H1 (cell line): ENCODE measurements at regions not wholly inside any gene's neighbourhood (a gene's known extent, or its start where the extent isn't known, plus 50 kb on each side); places are given as distances from the start of the nearest gene placed in this dataset.

ENCODE experiments used
- CTBP2 ChIP-seq: IDR thresholded peaks from 2 replicates; pipeline ENCODE4 v1.7.0; 2011; ENCODE audit warnings: borderline replicate concordance, mild to moderate bottlenecking, moderate library complexity, mixed read lengths, low read length; ENCODE audit not compliant: insufficient read depth, insufficient read length
- TBP ChIP-seq: IDR thresholded peaks from 2 replicates; pipeline ENCODE4 v1.6.1; 2011; ENCODE audit warnings: low read depth, low read length, improper control_type of control experiment

DNA sequence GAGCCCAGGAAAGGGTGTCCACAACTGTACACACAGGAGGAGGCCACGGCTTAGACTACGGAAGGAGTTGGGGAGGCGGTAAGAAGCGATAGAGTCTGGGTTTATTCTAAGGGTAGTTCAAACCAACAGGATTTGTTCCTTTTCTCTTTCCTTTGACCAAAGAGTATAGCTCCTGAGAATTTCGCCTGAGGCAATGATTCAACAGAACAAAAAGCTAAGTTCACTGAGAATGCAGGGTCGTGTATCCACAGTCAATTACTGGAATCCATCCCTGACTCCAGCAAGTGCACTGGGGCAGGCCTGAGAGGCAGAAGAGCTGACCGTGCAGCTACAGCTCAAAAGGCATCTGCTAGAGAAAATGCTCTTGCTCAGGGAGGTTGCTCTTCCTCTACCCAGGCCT is 140.9 kb downstream of the TFCP2L1 start (continued):
- TF ChIP-seq CTBP2 (no peak), TBP (no peak)
